HL-60 (cell line): ENCODE measurements at regions not wholly inside any gene's neighbourhood (a gene's known extent, or its start where the extent isn't known, plus 50 kb on each side); places are given as distances from the start of the nearest gene placed in this dataset.

Experiments used
- DNase-seq, 2 experiments: peaks; one replicate each; pipeline ENCODE4 v3.0.0-alpha.2; 2010 to 2020; ENCODE audit warnings: low read depth in 1 of 2, low spot score in 1 of 2
- H3K27ac ChIP-seq: fragments of 250-450 bp; sonication (Bioruptor Pico); replicated peaks from 2 replicates; pipeline ENCODE4 v1.5.1; 2020; ENCODE audit warnings: mild to moderate bottlenecking, moderate library complexity
- H3K27me3 ChIP-seq: fragments of 250-450 bp; sonication (Bioruptor Pico); 2 replicates; pipeline ENCODE4 v1.5.1; 2021; ENCODE audit warnings: mild to moderate bottlenecking, moderate library complexity; ENCODE audit not compliant: insufficient read depth, poor library complexity, severe bottlenecking
- H3K4me3 ChIP-seq: replicated peaks from 2 replicates; pipeline ENCODE4 v1.5.1; 2011; ENCODE audit warnings: mild to moderate bottlenecking, control low read depth, low read length; ENCODE audit not compliant: insufficient read depth
- CTCF ChIP-seq: IDR thresholded peaks from one replicate; pipeline ENCODE4 v1.5.1; 2011; ENCODE audit warnings: low read length, control low read depth, inconsistent platforms; ENCODE audit not compliant: insufficient read depth
- GABPA ChIP-seq: IDR thresholded peaks from 2 replicates; pipeline ENCODE4 v1.6.1; 2012; ENCODE audit warnings: low read depth
- POLR2AphosphoS5 ChIP-seq: IDR thresholded peaks from 2 replicates; pipeline ENCODE4 v1.6.1; 2012; ENCODE audit warnings: low read depth
- SPI1 ChIP-seq: IDR thresholded peaks from 2 replicates; pipeline ENCODE4 v1.6.1; 2012; ENCODE audit warnings: low read depth, mild to moderate bottlenecking, borderline replicate concordance
- TF ChIP-seq, protein P1 (sequence below): IDR thresholded peaks from 2 replicates; pipeline ENCODE4 v1.6.1; 2012; ENCODE audit warnings: low read depth; ENCODE audit not compliant: insufficient replicate concordance

- H3K4me3 ChIP-seq: no peak overlapping the region
- H3K27ac ChIP-seq: no peak overlapping the region
- H3K27me3 ChIP-seq: peaks cover 2% of the 10 kb centered on the region
- TF ChIP-seq SPI1 (no peak), CTCF (no peak), GABPA (no peak), POLR2AphosphoS5 (no peak)
- TF ChIP-seq, protein P1, sequence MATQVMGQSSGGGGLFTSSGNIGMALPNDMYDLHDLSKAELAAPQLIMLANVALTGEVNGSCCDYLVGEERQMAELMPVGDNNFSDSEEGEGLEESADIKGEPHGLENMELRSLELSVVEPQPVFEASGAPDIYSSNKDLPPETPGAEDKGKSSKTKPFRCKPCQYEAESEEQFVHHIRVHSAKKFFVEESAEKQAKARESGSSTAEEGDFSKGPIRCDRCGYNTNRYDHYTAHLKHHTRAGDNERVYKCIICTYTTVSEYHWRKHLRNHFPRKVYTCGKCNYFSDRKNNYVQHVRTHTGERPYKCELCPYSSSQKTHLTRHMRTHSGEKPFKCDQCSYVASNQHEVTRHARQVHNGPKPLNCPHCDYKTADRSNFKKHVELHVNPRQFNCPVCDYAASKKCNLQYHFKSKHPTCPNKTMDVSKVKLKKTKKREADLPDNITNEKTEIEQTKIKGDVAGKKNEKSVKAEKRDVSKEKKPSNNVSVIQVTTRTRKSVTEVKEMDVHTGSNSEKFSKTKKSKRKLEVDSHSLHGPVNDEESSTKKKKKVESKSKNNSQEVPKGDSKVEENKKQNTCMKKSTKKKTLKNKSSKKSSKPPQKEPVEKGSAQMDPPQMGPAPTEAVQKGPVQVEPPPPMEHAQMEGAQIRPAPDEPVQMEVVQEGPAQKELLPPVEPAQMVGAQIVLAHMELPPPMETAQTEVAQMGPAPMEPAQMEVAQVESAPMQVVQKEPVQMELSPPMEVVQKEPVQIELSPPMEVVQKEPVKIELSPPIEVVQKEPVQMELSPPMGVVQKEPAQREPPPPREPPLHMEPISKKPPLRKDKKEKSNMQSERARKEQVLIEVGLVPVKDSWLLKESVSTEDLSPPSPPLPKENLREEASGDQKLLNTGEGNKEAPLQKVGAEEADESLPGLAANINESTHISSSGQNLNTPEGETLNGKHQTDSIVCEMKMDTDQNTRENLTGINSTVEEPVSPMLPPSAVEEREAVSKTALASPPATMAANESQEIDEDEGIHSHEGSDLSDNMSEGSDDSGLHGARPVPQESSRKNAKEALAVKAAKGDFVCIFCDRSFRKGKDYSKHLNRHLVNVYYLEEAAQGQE: no peak
- no peak for DNase-seq
Observed at GRCh38 chr13:61110732-61111131, 304.9 kb downstream of the PCDH20 start.

DNA sequence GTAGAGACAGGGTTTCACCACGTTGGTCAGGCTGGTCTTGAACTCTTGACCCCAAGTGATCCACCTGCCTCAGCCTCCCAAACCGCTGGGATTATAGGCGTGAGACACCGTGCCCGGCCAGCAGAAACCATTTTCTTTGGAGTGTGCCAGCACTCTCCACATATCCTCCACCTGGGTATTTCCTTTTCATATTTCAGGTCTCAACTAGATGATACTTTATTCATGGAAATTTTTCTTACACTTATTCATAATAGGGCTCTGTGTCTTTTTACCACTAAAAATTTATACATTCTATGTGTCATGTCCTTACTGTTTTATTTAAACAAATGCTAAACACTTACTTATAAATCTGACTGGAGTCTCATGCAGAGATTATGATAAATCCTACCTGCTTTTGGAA lies 305.9 kb downstream of the PCDH20 start:
- H3K27me3 ChIP-seq: peaks cover 2% of the 10 kb centered on the region
- no peak for TF ChIP-seq SPI1
- no peak for TF ChIP-seq POLR2AphosphoS5
- TF ChIP-seq GABPA: no peak
- TF ChIP-seq CTCF: no peak
- no peak overlapping the region for H3K4me3 ChIP-seq
- DNase-seq: no peak
- H3K27ac ChIP-seq: no peak overlapping the region

GRCh38 chr13:61107989-61108388 lies 307.7 kb downstream of the PCDH20 start:
- Histone ChIP-seq H3K27ac (no peak overlapping the region), H3K27me3 (peaks cover 2% of the 10 kb centered on the region), H3K4me3 (no peak overlapping the region)
- DNase-seq: no peak
- TF ChIP-seq SPI1: no peak
- TF ChIP-seq POLR2AphosphoS5: no peak
- TF ChIP-seq, protein P1: no peak
- TF ChIP-seq GABPA: no peak
- no peak for TF ChIP-seq CTCF

DNA sequence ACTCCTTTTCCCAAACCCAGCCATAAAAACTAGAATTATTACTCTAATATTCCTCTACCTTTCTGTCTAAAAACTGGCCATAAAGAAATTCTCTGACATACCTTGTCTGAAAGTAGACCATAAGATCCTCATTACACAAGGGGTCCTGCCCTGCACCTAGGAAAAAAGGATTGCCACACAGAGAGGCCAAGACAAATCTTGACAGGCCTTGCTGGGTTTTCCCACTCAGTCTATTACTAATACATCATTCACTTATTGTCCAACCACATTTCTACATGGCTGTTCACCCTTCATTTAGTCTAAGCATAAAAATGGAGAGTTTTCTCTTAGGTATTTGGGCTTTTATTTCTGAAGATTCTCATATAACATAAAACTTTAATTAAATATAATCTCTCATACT lies 319.8 kb downstream of the PCDH20 start:
- no peak overlapping the region for H3K27ac ChIP-seq
- no peak for TF ChIP-seq GABPA
- TF ChIP-seq SPI1: no peak
- TF ChIP-seq, protein P1: no peak
- TF ChIP-seq CTCF: no peak
- no peak for TF ChIP-seq POLR2AphosphoS5
- no peak for DNase-seq
- H3K4me3 ChIP-seq: no peak overlapping the region
- peaks cover 2% of the 10 kb centered on the region for H3K27me3 ChIP-seq
